ENCODE measurements at regions not wholly inside any gene's neighbourhood (a gene's known extent, or its start where the extent isn't known, plus 50 kb on each side); places are given as distances from the start of the nearest gene placed in this dataset.
A peak's percentile ranks its signal among the peaks of the same experiment; 100 is the strongest.
"Not testable (repeated sequence)": the region's sequence is repeated elsewhere in the genome, so short reads cannot be mapped to it uniquely, and the experiment has no call there.

- DNase-seq = not testable (repeated sequence)
Measured at GRCh38 chr4:189733507-189733906, 207.2 kb upstream of the FRG1 start.

GRCh38 chr4:189734648-189735267, 205.9 kb upstream of the FRG1 start:
- DNase-seq = not testable (repeated sequence)

GRCh38 chr4:189736656-189737055, 204.0 kb upstream of the FRG1 start:
- DNase-seq = not testable (repeated sequence)

- DNase-seq = not testable (repeated sequence)
Measured at GRCh38 chr4:189740118-189740517, 200.6 kb upstream of the FRG1 start.

- DNase-seq = no peak
Measured at GRCh38 chr4:189740873-189741272, 199.8 kb upstream of the FRG1 start.

- not testable (repeated sequence) for DNase-seq
Measured at GRCh38 chr4:189753092-189753491, 187.6 kb upstream of the FRG1 start.

GRCh38 chr4:189763583-189763982, 177.1 kb upstream of the FRG1 start:
- DNase-seq = no peak

GRCh38 chr4:189765301-189765700, 175.4 kb upstream of the FRG1 start:
- no peak for DNase-seq

GRCh38 chr4:189765736-189766135, 174.9 kb upstream of the FRG1 start:
- DNase-seq = no peak

GRCh38 chr4:189767941-189768340, 172.7 kb upstream of the FRG1 start:
- DNase-seq = no peak

GRCh38 chr4:189769131-189769530, 171.5 kb upstream of the FRG1 start:
- no peak for DNase-seq

- no peak for DNase-seq
Measured at GRCh38 chr4:189771696-189772361, 168.8 kb upstream of the FRG1 start.

GRCh38 chr4:189773909-189774308, 166.8 kb upstream of the FRG1 start:
- no peak for DNase-seq

GRCh38 chr4:189779281-189779980, 161.2 kb upstream of the FRG1 start:
- no peak for DNase-seq

- DNase-seq = no peak
Measured at GRCh38 chr4:189780391-189780790, 160.3 kb upstream of the FRG1 start.

- DNase-seq = no peak
Measured at GRCh38 chr4:189784651-189785050, 156.0 kb upstream of the FRG1 start.

- no peak for DNase-seq
Measured at GRCh38 chr4:189785257-189785656, 155.4 kb upstream of the FRG1 start.

GRCh38 chr4:189786447-189786846, 154.2 kb upstream of the FRG1 start:
- DNase-seq = no peak

- DNase-seq = no peak
Measured at GRCh38 chr4:189787216-189788031, 153.2 kb upstream of the FRG1 start.

- DNase-seq = peak; percentile 35
Measured at GRCh38 chr4:189792924-189793618, 147.6 kb upstream of the FRG1 start.

- DNase-seq = no peak
Measured at GRCh38 chr4:189800545-189801088, 140.1 kb upstream of the FRG1 start.

- DNase-seq = no peak
Measured at GRCh38 chr4:189802884-189803283, 137.8 kb upstream of the FRG1 start.

Data from activated T-cell treated with anti-CD3 and anti-CD28 coated beads for 4 hours (primary cell).